Heart left ventricle (tissue), 16 donors: ENCODE measurements at regions not wholly inside any gene's neighbourhood (a gene's known extent, or its start where the extent isn't known, plus 50 kb on each side); places are given as distances from the start of the nearest gene placed in this dataset.

Source experiments
- ATAC-seq, 4 donors: fragments of 200-7000 bp; cut with Tn5 transposase; one replicate each; pipeline ENCODE4 v1.9.1; 2020 to 2022; ENCODE audit warnings: moderate library complexity in 4 of 4, mild to moderate bottlenecking in 3 of 4, moderate number of reproducible peaks in 1 of 4
- DNase-seq, 5 donors: peaks; one replicate each; pipeline ENCODE4 v3.0.0-alpha.2; 2020
- H3K27ac ChIP-seq, 12 donors: fragments of 200-600 bp; sonication (generic) in 4 of 12; one replicate each; pipeline versions ENCODE4 v1.5.0 to v1.8.0; 2016 to 2022; ENCODE audit warnings: mild to moderate bottlenecking in 2 of 12
- H3K27me3 ChIP-seq, 9 donors: fragments of 200-600 bp; sonication (generic) in 2 of 9; one replicate each; pipeline versions ENCODE4 v1.5.1 to v1.8.0; 2016 to 2022; ENCODE audit warnings: mild to moderate bottlenecking in 3 of 9
- H3K36me3 ChIP-seq, 9 donors: fragments of 200-600 bp; sonication (generic) in 2 of 9; one replicate each; pipeline versions ENCODE4 v1.5.0 to v1.8.0; 2018 to 2022; ENCODE audit warnings: mild to moderate bottlenecking in 2 of 9
- H3K4me1 ChIP-seq, 12 donors: fragments of 200-600 bp; sonication (generic) in 4 of 12; one replicate each; pipeline versions ENCODE4 v1.5.0 to v1.8.0; 2016 to 2022; ENCODE audit warnings: mild to moderate bottlenecking in 3 of 12
- H3K4me3 ChIP-seq, 12 donors: fragments of 200-600 bp; sonication (generic) in 4 of 12; one replicate each; pipeline versions ENCODE4 v1.5.0 to v1.8.0; 2017 to 2022; ENCODE audit warnings: mild to moderate bottlenecking in 9 of 12, moderate library complexity in 4 of 12
- H3K9me3 ChIP-seq, 12 donors: fragments of 200-600 bp; sonication (generic) in 4 of 12; one replicate each; pipeline versions ENCODE4 v1.5.0 to v1.8.0; 2016 to 2022; ENCODE audit warnings: mild to moderate bottlenecking in 1 of 12
- POLR2A ChIP-seq, 2 donors: fragments of 450-650 bp; IDR thresholded peaks; one replicate each; pipeline ENCODE4 v1.6.1; 2017; ENCODE audit warnings: antibody characterized with exemption in 2 of 2, mild to moderate bottlenecking in 2 of 2, moderate library complexity in 2 of 2
- WGBS, 4 donors: extraction: QIAGEN DNeasy Blood & Tissue Kit in 2 of 4; methylation state at CpG; one replicate each; pipeline versions ENCODE4 v1.1.5 to v1.1.7; 2013 to 2018; 5-methylcytosine and 5-hydroxymethylcytosine counted together
- intact Hi-C, 10 donors: fragments of 100-400 bp; cut with DNase I; formaldehyde crosslinking; loops; one replicate each; pipeline versions ENCODE4 v1.11.1 to v1.14.2; 2022
- TF ChIP-seq, protein P1 (sequence below), 12 donors: fragments of 200-600 bp; sonication (generic) in 4 of 12; IDR thresholded peaks; one replicate each; pipeline versions ENCODE4 v1.5.0 to v1.8.0; 2018 to 2022; ENCODE audit warnings: antibody characterized with exemption in 12 of 12, mild to moderate bottlenecking in 5 of 12
- donor health status: ischemic (EF 13 %, LVEDD 7.1; RV severe dilation, severe dysfunction).
- donor health status: healthy with polysubstance abuse.
- donor health status: DM: no; HTN: yes; CAD: no.
- donor health status: DM: no; HTN: no; CAD: no.
- donor health status: ischemic (EF 25% LVEDD 6.9; RV normal size, moderate dysfunction).
- donor health status: ischemic (EF 25% LVEDD 5.7; RV mildly dilated, moderate dysfunction).
- donor health status: healthy.
- donor health status: DM: yes; HTN: yes; CAD: no.
- donor health status: ischemic (EF 35%, LVEDD 5.7; RV mildly dilated, moderate dysfunction).
- donor health status: nonischemic (EF 11% LVEDD 7.7; RV severe dilation, severe dysfunction).
- donor health status: DM: yes; HTN: yes; CAD: no.
- donor health status: PGD.
- donor health status: ischemic (EF 29% LVEDD 5.4; RV normal size, mild dysfunction).
- donor health status: nonischemic (EF 23%, LVEDD 6.1; RV moderate dilation, normal function).

DNA sequence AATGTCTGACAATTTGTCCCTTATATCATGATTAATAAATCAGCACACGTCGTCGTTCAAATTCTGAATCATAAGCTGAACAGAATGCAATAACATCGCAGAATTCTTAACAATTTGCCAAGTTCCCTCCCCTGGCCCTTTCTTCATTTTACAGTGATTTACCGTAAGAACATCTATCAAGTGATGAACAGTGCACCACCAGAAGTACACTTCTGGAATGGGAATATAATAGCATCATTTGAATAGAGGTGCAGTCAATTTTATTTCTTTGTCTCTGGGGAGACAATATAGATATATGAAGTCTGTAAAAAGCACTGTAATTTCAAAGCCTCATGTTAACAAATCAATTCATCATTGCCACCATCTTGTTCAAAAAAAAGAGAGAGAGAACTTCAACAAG lies 145.1 kb upstream of the SMLR1 start:
- 95 to 96% (median 96%) methylated on average over 5 of the region's 5 CpGs for WGBS, 4 donors
- peaks cover 0 to 12% (median 0%) of the 10 kb centered on the region in 12 donors for H3K4me1 ChIP-seq
- TF ChIP-seq POLR2A (IDR thresholded peaks at IDR 0.05) = no peak
- TF ChIP-seq, protein P1, sequence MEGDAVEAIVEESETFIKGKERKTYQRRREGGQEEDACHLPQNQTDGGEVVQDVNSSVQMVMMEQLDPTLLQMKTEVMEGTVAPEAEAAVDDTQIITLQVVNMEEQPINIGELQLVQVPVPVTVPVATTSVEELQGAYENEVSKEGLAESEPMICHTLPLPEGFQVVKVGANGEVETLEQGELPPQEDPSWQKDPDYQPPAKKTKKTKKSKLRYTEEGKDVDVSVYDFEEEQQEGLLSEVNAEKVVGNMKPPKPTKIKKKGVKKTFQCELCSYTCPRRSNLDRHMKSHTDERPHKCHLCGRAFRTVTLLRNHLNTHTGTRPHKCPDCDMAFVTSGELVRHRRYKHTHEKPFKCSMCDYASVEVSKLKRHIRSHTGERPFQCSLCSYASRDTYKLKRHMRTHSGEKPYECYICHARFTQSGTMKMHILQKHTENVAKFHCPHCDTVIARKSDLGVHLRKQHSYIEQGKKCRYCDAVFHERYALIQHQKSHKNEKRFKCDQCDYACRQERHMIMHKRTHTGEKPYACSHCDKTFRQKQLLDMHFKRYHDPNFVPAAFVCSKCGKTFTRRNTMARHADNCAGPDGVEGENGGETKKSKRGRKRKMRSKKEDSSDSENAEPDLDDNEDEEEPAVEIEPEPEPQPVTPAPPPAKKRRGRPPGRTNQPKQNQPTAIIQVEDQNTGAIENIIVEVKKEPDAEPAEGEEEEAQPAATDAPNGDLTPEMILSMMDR (IDR thresholded peaks at IDR 0.05) = no peak
- no peak overlapping the region for H3K27ac ChIP-seq
- intact Hi-C loops = loop anchor here in 1 of 10 donors (2.0 kb wide), 1 partner anchor 67 kb away; no protein-coding TSS in a partner anchor
- peaks cover 0 to 18% (median 6%) of the 10 kb centered on the region in 12 donors for H3K9me3 ChIP-seq
- H3K36me3 ChIP-seq = no peaks in the 10 kb centered on the region
- DNase-seq (no peak), ATAC-seq (no peak)
- H3K4me3 ChIP-seq = no peak overlapping the region
- no peaks in the 10 kb centered on the region for H3K27me3 ChIP-seq

GRCh38 chr6:130683761-130684517 lies 143.3 kb upstream of the SMLR1 start:
- no peak for DNase-seq
- no peaks in the 10 kb centered on the region for H3K27me3 ChIP-seq
- H3K36me3 ChIP-seq = no peaks in the 10 kb centered on the region
- WGBS, 4 donors = 73 to 84% (median 79%) methylated on average over 7 of the region's 7 CpGs
- peaks cover 0 to 4% (median 0%) of the 10 kb centered on the region in 12 donors for H3K9me3 ChIP-seq
- intact Hi-C loops = loop anchor here in 1 of 10 donors (2.0 kb wide), 1 partner anchor 65 kb away; no protein-coding TSS in a partner anchor
- no peak for ATAC-seq
- H3K4me3 ChIP-seq = no peak overlapping the region
- H3K27ac ChIP-seq = no peak overlapping the region
- TF ChIP-seq, protein P1 (IDR thresholded peaks at IDR 0.05) = no peak
- no peak for TF ChIP-seq POLR2A (IDR thresholded peaks at IDR 0.05)
- peaks cover 0 to 12% (median 0%) of the 10 kb centered on the region in 12 donors for H3K4me1 ChIP-seq

- TF ChIP-seq, protein P1 (IDR thresholded peaks at IDR 0.05) = no peak
- TF ChIP-seq POLR2A (IDR thresholded peaks at IDR 0.05) = no peak
- no peaks in the 10 kb centered on the region for H3K9me3 ChIP-seq
- H3K27ac ChIP-seq = no peak overlapping the region
- DNase-seq = no peak
- 72 to 82% (median 81%) methylated on average over 2 of the region's 2 CpGs for WGBS, 4 donors
- peaks cover 0 to under 1% (median 0%) of the 10 kb centered on the region in 12 donors for H3K4me1 ChIP-seq
- no peaks in the 10 kb centered on the region for H3K27me3 ChIP-seq
- intact Hi-C loops = loop anchor here in 1 of 10 donors (10.0 kb wide), 1 partner anchor 368 kb away; no protein-coding TSS in a partner anchor
- H3K4me3 ChIP-seq = no peak overlapping the region
- no peak for ATAC-seq
- H3K36me3 ChIP-seq = no peaks in the 10 kb centered on the region
Observed at GRCh38 chr6:130692659-130693058, 134.5 kb upstream of the SMLR1 start.

DNA sequence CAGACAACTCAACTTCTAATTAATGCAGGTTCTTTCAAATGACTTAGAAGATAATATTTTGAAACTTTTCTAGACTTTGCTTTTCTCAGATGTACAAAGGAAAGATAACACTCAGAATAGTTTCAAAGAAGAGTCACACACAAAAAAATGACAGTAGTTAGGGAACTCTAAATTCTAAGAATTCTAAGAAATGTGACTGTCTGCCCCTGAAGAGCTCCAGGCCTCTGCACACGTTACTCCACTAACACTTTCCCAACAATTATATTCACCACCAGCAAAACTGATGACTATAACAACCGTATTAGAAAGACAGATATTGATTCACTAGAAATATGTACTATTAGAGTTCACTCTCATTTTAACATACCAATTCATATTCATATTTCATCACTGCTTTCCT lies 133.3 kb upstream of the SMLR1 start:
- Histone ChIP-seq H3K36me3 (no peaks in the 10 kb centered on the region), H3K27ac (no peak overlapping the region), H3K9me3 (no peaks in the 10 kb centered on the region), H3K4me3 (no peak overlapping the region), H3K4me1 (peaks cover 0 to 5% (median 0%) of the 10 kb centered on the region in 12 donors), H3K27me3 (no peaks in the 10 kb centered on the region)
- TF ChIP-seq, protein P1 (IDR thresholded peaks at IDR 0.05) = no peak
- TF ChIP-seq POLR2A (IDR thresholded peaks at IDR 0.05) = no peak
- no peak for ATAC-seq
- 51 to 69% (median 66%) methylated on average over 2 of the region's 2 CpGs for WGBS, 4 donors
- intact Hi-C loops = loop anchor here in 1 of 10 donors (10.0 kb wide), 1 partner anchor 369 kb away; no protein-coding TSS in a partner anchor
- DNase-seq = no peak
